ENCODE measurements at regions not wholly inside any gene's neighbourhood (a gene's known extent, or its start where the extent isn't known, plus 50 kb on each side); places are given as distances from the start of the nearest gene placed in this dataset.

DNA sequence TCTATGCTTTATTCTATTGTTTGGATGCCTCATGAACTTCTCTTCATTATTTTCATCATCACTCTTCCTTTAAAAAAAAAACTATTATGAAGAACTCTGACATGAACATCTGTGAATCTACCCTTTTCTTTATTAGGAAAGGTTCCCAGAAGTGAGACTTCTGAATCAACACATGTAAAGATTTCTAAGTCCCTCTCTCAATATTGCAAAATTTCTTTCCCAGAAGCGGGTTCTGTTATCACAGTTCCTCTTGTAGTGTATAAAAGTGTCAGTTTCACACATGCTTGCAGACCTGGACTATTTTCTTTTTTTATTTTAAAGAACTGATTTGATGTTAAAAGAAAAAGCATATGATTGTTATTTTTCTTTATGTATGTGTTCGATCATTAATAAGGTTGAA, 330.8 kb upstream of the KLF3 start:
- TF ChIP-seq, protein P1, sequence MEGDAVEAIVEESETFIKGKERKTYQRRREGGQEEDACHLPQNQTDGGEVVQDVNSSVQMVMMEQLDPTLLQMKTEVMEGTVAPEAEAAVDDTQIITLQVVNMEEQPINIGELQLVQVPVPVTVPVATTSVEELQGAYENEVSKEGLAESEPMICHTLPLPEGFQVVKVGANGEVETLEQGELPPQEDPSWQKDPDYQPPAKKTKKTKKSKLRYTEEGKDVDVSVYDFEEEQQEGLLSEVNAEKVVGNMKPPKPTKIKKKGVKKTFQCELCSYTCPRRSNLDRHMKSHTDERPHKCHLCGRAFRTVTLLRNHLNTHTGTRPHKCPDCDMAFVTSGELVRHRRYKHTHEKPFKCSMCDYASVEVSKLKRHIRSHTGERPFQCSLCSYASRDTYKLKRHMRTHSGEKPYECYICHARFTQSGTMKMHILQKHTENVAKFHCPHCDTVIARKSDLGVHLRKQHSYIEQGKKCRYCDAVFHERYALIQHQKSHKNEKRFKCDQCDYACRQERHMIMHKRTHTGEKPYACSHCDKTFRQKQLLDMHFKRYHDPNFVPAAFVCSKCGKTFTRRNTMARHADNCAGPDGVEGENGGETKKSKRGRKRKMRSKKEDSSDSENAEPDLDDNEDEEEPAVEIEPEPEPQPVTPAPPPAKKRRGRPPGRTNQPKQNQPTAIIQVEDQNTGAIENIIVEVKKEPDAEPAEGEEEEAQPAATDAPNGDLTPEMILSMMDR (conservative IDR thresholded peaks at IDR 0.05), result no peak
- TF ChIP-seq ZFX (IDR thresholded peaks at IDR 0.05), result no peak

All from C4-2B (cell line).